OCI-LY3 (cell line): ENCODE measurements at regions not wholly inside any gene's neighbourhood (a gene's known extent, or its start where the extent isn't known, plus 50 kb on each side); places are given as distances from the start of the nearest gene placed in this dataset.

ENCODE experiments used
- H2AFZ ChIP-seq: fragments of 200-600, 300-600 bp; shearing (Covaris generic); 2 replicates; pipeline ENCODE4 v1.6.0; 2014; ENCODE audit warnings: antibody characterized with exemption, low read depth, low read length
- H3K27ac ChIP-seq: fragments of 200-600, 300-600 bp; sonication (generic); 2 replicates; pipeline ENCODE4 v1.5.1; 2014; ENCODE audit warnings: mild to moderate bottlenecking, low read length, moderate library complexity, mixed read lengths
- H3K27me3 ChIP-seq: fragments of 200-600, 300-600 bp; sonication (generic); 2 replicates; pipeline ENCODE4 v1.6.1; 2014; ENCODE audit warnings: low read depth, low read length, mixed read lengths
- H3K36me3 ChIP-seq: fragments of 200-600, 300-600 bp; sonication (generic); replicated peaks from 2 replicates; pipeline ENCODE3; 2014; ENCODE audit warnings: low read depth, low read length, mixed read lengths
- H3K4me1 ChIP-seq: fragments of 300-600, 200-600 bp; sonication (generic); 2 replicates; pipeline ENCODE4 v1.6.1; 2014; ENCODE audit warnings: low read length, mixed read lengths
- H3K4me2 ChIP-seq: fragments of 200-600, 300-600 bp; sonication (generic); 2 replicates; pipeline ENCODE4 v1.6.1; 2014; ENCODE audit warnings: low read length, mixed read lengths
- H3K4me3 ChIP-seq: fragments of 300-600, 200-600 bp; sonication (generic); 2 replicates; pipeline ENCODE4 v1.5.1; 2014; ENCODE audit warnings: antibody characterized with exemption, mild to moderate bottlenecking, low read length, moderate library complexity
- H3K79me2 ChIP-seq: fragments of 300-600, 200-600 bp; shearing (Covaris generic); 2 replicates; pipeline ENCODE4 v1.6.1; 2014; ENCODE audit warnings: mild to moderate bottlenecking, low read length, mixed read lengths
- H3K9ac ChIP-seq: fragments of 300-600, 200-600 bp; shearing (Covaris generic); 2 replicates; pipeline ENCODE4 v1.6.0; 2014; ENCODE audit warnings: mild to moderate bottlenecking, low read length, moderate library complexity
- H3K9me3 ChIP-seq: fragments of 200-600, 300-600 bp; shearing (Covaris generic); 2 replicates; pipeline ENCODE4 v1.6.1; 2014; ENCODE audit warnings: low read length, mixed read lengths; ENCODE audit not compliant: insufficient read depth
- H4K20me1 ChIP-seq: fragments of 200-600, 300-600 bp; sonication (generic); 2 replicates; pipeline ENCODE4 v1.6.1; 2016; ENCODE audit warnings: low read length, mixed read lengths; ENCODE audit not compliant: insufficient read depth
- CTCF ChIP-seq: fragments of 200-600, 300-600 bp; sonication (generic); IDR thresholded peaks from 2 replicates; pipeline ENCODE4 v1.5.1; 2014; ENCODE audit warnings: antibody characterized with exemption, low read length, low read depth
- EZH2phosphoT487 ChIP-seq: fragments of 200-600 bp; shearing (Covaris generic); IDR thresholded peaks from 2 replicates; pipeline ENCODE4 v1.6.1; 2018; ENCODE audit warnings: antibody characterized with exemption, mixed run types, low read depth

GRCh38 chr5:148012801-148013200, 51.0 kb upstream of the SPINK5 start:
- Histone ChIP-seq H3K9ac (no peak overlapping the region), H3K9me3 (no peaks in the 10 kb centered on the region), H3K4me2 (no peak overlapping the region), H3K79me2 (no peaks in the 10 kb centered on the region), H3K27ac (no peak overlapping the region), H3K27me3 (no peaks in the 10 kb centered on the region), H3K4me3 (no peak overlapping the region), H4K20me1 (no peaks in the 10 kb centered on the region), H3K36me3 (no peaks in the 10 kb centered on the region), H2AFZ (no peak overlapping the region), H3K4me1 (no peaks in the 10 kb centered on the region)
- TF ChIP-seq CTCF, result no peak
- TF ChIP-seq EZH2phosphoT487, result no peak

GRCh38 chr5:148011398-148012137, 52.2 kb upstream of the SPINK5 start:
- no peak overlapping the region for H3K27ac ChIP-seq
- no peak overlapping the region for H3K4me2 ChIP-seq
- no peak for TF ChIP-seq CTCF
- TF ChIP-seq EZH2phosphoT487, result no peak
- no peaks in the 10 kb centered on the region for H3K9me3 ChIP-seq
- no peaks in the 10 kb centered on the region for H3K79me2 ChIP-seq
- no peak overlapping the region for H2AFZ ChIP-seq
- H3K4me3 ChIP-seq, result no peak overlapping the region
- no peak overlapping the region for H3K9ac ChIP-seq
- H3K4me1 ChIP-seq, result no peaks in the 10 kb centered on the region
- no peaks in the 10 kb centered on the region for H4K20me1 ChIP-seq
- H3K27me3 ChIP-seq, result no peaks in the 10 kb centered on the region
- H3K36me3 ChIP-seq, result no peaks in the 10 kb centered on the region

- Histone ChIP-seq H3K36me3 (peaks cover 13% of the 10 kb centered on the region), H3K4me3 (no peak overlapping the region), H3K4me2 (no peak overlapping the region), H3K79me2 (no peaks in the 10 kb centered on the region), H3K9ac (no peak overlapping the region), H3K27me3 (no peaks in the 10 kb centered on the region), H3K9me3 (peaks cover 11% of the 10 kb centered on the region), H4K20me1 (no peaks in the 10 kb centered on the region), H3K27ac (no peak overlapping the region), H2AFZ (no peak overlapping the region), H3K4me1 (no peaks in the 10 kb centered on the region)
- TF ChIP-seq EZH2phosphoT487 (no peak), CTCF (peak; percentile 16)
Measured at GRCh38 chr5:148005788-148006520, 57.8 kb upstream of the SPINK5 start.

GRCh38 chr5:148003226-148003625, 60.6 kb upstream of the SPINK5 start:
- Histone ChIP-seq H3K9ac (no peak overlapping the region), H3K4me2 (no peak overlapping the region), H3K9me3 (peaks cover 23% of the 10 kb centered on the region), H3K79me2 (no peaks in the 10 kb centered on the region), H3K36me3 (peaks cover 26% of the 10 kb centered on the region), H3K27me3 (no peaks in the 10 kb centered on the region), H3K4me1 (peaks cover 8% of the 10 kb centered on the region; the same call in 1 of the 2 replicates), H4K20me1 (no peaks in the 10 kb centered on the region), H2AFZ (no peak overlapping the region), H3K27ac (no peak overlapping the region), H3K4me3 (no peak overlapping the region)
- no peak for TF ChIP-seq CTCF
- TF ChIP-seq EZH2phosphoT487, result no peak
